C4-2B (cell line): ENCODE measurements at regions not wholly inside any gene's neighbourhood (a gene's known extent, or its start where the extent isn't known, plus 50 kb on each side); places are given as distances from the start of the nearest gene placed in this dataset.

Experiments
- ZFX ChIP-seq: fragments of 450-650 bp; IDR thresholded peaks from 2 replicates; pipeline ENCODE4 v1.6.1; 2017
- TF ChIP-seq, protein P1 (sequence below): fragments of 450-650 bp; conservative IDR thresholded peaks from 2 replicates; pipeline ENCODE4 v1.5.1; 2017; ENCODE audit warnings: mild to moderate bottlenecking

DNA sequence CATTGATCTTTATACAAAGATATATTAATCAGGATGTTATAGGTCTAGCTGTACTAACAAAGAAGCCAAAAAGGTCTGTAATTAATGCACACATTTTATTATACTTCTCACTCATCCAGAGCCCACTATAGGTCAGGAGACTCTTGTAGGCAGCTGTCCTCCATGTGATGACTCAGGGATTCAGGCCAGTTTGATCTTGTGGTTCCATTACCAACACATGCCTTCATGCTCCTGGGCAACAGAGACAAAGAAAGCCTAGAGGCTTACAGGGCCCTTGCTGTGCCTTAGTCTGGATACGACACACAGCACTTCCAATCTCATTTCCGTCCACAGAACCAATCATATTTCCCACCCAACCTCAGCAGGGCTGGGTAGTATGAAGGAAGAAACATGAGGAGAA lies 150.3 kb upstream of the NCAM1 start:
- TF ChIP-seq, protein P1, sequence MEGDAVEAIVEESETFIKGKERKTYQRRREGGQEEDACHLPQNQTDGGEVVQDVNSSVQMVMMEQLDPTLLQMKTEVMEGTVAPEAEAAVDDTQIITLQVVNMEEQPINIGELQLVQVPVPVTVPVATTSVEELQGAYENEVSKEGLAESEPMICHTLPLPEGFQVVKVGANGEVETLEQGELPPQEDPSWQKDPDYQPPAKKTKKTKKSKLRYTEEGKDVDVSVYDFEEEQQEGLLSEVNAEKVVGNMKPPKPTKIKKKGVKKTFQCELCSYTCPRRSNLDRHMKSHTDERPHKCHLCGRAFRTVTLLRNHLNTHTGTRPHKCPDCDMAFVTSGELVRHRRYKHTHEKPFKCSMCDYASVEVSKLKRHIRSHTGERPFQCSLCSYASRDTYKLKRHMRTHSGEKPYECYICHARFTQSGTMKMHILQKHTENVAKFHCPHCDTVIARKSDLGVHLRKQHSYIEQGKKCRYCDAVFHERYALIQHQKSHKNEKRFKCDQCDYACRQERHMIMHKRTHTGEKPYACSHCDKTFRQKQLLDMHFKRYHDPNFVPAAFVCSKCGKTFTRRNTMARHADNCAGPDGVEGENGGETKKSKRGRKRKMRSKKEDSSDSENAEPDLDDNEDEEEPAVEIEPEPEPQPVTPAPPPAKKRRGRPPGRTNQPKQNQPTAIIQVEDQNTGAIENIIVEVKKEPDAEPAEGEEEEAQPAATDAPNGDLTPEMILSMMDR, result no peak
- TF ChIP-seq ZFX, result no peak
